Stimulated activated CD8-positive, alpha-beta memory T cell treated with anti-CD3 and anti-CD28 coated beads, Interleukin-7, amount 100 ng/mL, for 48 hours (primary cell): ENCODE measurements at regions not wholly inside any gene's neighbourhood (a gene's known extent, or its start where the extent isn't known, plus 50 kb on each side); places are given as distances from the start of the nearest gene placed in this dataset.
"Not testable (repeated sequence)": the region's sequence is repeated elsewhere in the genome, so short reads cannot be mapped to it uniquely, and the experiment has no call there.

Experiments
- DNase-seq, 2 donors: peaks; one replicate each; pipeline ENCODE4 v3.0.0-alpha.2; 2020; ENCODE audit warnings: low read depth in 1 of 2; ENCODE audit errors: extremely low read depth in 1 of 2

DNA sequence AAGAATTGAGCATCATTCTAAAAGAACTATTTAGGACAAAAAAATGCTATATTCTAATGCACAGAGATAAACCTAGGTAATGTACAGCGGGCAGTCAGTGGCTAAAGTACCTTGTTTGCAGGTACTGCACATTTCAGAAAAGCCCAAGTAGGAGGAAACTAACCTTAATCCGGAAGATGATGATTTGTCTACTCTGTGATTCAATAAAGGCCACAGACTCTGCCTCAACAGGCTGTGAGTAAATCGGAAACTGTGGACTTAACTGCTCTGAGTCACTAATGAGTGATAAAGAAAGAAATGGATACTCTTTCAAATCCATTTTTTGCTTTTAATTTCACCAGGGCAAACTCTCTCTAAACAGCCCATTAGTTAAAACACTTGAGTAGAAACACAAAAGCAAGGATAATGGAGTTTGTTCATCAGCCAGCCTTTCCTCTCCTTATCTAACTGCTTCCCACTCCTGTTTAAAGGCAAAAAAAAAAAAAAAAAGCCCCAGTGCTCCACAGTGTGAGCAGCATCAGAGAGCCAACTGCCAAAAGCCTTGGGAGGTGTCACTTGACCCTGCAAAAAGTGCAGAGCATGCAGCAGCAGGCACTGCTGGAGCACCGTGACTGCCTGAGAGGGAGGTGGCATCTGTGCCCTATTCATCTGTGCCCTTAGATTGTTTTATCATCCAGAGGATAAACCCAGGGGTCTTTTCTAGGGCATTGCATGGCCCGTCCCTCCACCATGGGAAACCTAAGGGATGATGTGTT is 187.7 kb downstream of the SATB1 start:
- no peak for DNase-seq

DNA sequence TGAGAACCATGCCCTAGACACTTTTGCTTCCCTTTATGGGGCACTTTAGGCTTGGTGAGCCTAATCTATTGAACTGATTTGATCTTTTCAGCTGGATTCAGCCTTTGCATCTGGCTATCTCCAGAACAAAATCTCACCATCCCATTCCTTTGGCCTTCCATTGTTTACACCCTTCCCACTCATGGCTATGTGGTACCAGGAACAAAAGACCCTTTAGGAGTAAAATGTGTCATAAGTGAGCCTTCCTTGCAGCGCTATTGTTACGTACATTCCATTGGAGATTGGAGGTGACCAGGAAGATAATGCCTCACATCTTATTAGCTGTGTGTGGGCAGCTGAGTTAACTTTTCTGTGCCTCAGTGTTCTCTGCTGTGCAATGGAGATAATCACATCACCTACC is 188.4 kb downstream of the SATB1 start:
- no peak for DNase-seq

DNA sequence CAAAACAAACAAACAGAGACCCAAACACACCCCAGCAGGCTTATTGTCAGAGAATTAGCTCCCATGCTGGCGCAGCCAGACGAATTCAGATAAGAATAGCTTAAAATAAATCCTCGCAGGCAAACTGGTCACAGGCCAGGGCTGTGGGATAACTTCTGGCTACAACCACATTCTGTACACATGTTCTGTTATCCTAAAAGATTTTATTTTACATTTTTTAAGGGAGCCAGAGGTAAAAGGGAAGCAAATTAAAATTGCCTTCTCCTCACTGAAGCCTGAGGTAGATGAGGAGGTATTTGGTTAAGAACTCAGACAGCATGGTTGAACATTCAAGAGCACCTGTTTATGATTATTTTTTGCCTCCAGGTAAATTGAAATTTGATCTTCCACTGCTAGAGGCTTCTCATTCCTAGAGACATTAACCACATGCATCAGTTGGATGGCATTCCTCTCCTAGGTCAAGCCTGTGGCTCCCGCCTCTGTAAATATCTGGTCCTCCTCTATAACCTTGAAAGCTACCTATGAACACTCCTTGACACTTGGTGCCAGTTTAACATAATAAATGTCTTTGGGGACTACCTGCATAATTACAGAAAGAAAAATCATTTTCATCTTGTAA is 190.3 kb downstream of the SATB1 start:
- DNase-seq, result no peak

DNA sequence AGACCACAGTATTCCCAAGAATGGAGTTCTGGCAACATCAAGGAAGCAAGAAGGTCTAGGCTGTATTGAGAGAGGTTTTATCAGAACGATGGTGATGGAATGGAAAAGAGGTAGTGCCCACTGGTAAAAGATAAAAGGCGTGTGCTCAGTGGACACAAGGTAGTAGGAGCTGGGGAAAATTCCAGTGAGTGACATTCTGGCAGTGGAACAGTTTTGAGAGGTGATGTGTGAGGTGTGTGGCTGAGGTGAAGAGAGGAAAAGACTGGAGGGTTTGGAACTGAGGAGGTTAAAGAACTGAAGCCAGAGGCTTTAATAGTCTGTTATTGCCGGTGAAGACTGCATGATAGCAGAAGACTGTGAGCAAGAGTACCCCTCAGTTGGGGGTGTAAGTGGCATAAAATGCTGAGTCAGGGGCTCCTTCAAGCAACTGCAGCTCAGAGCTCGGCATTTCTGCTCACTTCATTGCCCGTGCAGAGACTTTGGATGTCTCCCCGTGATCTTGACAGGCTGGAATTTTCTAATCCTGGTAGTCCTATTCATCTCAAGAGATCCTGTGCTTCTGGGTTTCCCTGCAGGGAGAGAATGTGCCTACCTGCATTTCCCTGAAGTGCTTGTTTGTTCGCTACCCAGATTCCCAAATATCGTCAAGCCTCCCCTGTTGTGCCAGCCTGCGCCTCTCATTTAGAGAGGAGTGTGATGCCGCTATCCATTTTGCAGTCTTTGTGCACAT is 191.0 kb downstream of the SATB1 start:
- no peak for DNase-seq

DNA sequence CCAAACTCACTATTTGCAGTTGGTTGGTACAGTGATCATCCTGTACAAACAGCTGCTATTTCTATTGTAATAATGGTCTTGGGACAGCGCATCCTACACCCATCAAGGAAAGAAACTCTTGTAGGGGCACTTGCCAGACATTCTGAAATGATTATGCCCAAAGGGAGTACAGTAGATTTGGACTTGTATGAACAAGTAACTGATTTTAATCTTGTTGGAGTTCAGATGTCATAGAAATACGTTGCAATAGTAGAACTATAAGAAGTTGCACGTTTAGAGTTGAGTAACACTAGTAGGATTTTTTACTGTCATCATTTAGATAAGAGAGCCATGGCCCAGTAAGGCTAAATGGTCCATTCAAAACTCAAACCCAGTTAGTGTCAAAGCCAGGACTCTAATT is 192.8 kb downstream of the SATB1 start:
- DNase-seq, result no peak

DNA sequence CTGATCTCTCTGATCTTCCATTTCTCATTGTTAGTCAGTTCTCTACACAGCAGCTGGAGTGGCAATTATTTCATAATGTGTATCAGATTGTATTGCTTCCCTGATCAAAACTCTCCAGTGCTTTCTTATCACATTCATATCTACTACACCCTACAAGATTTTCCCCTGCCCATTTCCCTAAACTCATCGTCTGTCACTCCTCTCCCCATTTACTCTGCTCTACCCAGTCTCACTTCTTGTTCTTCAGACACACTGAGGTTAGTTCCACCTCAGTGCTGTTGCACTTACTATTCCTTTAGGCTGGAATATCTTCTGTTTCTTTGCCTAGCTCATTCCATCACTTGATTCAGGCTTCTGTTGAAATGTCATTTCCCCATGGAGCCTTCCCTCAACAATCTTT is 197.1 kb downstream of the SATB1 start:
- no peak for DNase-seq

DNA sequence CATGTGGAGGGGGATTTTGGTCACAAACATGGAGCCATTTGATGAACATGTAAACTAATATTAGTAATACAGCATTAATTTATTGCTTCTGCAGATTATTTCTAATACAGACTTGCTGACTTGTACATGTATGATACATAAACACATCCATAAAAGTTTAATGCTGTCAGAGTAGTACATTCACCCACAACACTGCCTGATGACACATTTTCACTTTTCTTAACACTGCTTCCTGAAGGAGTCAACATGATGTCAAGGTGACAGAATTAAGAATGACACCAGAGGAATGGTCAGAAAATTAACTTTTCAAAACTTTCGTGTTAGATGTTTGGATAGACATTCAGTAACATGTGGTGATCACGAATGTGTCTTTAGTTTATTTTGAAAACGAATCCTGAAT is 199.4 kb downstream of the SATB1 start:
- no peak for DNase-seq

DNA sequence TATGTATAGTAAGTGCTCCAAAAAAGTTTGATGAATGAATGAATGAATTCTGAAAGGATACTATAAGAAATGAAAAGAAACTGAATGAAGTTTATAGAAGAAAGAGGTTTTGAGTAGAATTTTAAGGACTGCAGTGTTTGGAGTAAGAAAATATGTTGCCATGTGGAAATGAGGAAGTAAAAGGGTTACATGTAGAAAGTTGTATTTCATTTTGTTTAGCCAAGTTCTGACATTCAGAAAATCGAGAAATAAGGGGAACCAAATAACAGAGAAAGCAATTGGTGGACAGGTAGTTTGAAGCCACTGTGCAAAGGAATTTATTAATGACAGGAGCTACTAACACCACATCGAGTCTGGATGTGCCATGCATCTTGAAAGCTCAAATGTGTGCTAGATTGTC is 200.7 kb downstream of the SATB1 start:
- DNase-seq, result no peak

DNA sequence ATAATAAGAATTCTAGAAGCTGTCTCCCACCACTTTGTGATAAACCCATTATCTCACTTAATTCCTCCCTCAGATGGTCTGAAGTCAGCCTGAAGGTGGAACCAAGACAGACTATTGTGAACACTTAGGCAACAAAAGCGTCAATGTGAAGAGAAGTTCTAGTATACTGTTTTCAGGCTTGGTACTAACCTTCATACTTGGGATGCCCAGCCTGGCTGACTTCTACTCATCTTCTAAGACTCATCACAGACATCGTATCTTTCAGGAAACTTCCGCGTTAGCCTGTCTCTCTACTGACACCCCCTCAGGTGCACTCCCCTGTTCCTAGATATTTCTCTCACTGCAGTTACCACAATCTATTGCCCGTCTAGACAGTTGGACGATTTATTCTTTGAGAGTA is 201.2 kb downstream of the SATB1 start:
- DNase-seq, result no peak

DNA sequence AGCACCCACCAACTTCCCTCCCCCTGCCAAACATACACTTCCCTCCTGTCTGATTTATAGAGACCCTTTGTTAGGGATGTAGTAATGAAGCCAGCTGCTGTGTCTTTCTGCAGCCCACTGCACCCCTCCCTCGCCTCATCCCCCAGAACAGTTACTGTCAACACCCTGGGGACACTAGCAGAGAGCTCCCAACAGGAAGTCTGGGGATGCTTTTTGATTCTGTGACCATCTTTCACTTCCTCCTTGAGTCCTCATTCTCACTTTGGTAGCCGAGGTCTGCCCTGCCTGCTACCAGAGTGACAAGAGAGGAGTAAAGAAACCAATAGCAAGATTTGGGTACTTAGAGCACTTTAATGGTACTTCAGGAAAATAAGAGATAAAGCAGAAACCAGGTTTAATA is 201.6 kb downstream of the SATB1 start:
- no peak for DNase-seq

DNA sequence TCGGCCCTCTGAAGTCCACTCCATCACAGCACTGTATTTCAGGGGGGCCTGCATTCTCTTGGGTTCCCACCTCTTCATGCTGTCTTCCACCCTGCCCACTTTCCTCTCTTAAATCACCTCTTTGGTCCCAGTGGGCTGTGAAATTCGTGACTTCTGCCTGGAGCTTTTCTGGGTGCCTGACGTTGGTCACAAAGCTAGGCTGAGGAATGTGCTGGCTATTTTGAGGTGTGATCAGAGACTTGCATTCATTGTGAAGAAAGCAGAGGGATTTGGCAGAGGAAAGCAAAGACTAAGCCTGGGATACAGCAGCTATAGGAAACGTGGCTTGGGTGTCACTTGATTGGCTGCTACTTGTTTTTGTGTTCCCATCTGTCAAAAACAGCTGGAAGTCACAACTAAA is 202.5 kb downstream of the SATB1 start:
- DNase-seq, result no peak

DNA sequence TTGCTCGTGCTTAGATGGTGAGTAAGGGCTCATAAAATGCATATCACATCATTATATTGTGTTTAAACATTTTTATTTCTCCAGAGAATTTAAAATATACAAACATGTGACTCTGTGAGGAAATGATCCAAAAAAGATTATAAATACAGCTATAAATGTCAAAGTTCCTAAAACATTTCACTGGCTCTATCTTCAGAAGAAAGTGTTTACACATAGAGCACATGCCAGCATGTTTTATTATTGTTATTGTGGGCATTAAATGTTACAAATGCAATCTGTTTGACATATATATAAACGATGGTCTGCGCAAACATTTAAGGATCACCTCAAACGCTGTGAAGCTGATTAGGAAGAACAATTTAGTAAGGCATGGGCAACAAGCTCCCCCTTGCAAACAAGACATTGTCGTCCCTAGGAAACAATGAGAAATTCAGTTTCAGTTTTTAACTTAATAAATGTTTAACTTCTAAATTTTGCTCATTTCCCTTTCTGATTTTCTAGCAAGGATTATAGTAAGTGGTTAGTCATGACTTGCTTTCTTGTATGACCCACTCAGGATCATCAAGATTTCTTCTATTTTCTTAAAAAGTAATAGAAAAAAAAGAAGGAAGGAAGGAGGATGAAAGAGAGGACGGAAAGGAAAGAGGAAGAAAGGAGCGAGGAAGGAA is 207.5 kb downstream of the SATB1 start:
- DNase-seq, result no peak

DNA sequence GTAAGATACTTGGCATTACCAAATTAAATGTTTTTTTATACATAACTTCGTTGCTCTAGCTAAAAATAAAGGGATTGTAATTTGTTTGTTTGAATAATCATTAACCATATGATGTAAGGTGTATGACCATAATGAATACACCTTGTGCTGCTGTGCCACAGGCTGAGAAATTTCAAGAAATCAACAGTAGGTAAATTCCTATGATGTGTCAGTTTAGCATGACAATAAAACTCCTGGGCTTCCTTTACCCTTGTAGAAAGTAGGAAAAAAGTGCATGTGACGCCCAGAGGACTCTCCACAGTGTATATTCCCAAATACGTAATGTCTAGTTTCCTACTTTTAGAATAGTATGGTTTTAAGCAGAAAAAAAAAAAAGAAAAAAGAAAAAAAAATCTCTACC is 208.1 kb downstream of the SATB1 start:
- no peak for DNase-seq

DNA sequence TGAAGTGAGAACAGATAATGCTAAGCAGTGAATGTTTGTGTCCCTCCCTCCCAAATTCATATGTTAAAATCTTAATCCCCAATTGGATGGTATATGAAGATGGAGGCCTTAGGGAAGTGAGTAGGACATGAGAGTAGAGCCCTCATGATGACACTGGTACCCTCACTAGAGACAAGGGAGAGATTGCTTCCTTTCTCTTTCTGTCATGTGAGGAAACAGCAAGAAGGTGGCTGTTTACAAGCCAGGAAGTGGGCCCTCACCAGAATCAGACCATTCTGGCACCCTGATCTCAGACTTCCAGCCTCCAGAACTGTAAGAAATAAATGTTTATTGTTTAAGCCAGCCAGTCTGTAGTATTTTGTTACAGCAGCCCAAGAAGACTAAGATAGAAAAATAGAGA is 209.5 kb downstream of the SATB1 start:
- DNase-seq, result no peak

DNA sequence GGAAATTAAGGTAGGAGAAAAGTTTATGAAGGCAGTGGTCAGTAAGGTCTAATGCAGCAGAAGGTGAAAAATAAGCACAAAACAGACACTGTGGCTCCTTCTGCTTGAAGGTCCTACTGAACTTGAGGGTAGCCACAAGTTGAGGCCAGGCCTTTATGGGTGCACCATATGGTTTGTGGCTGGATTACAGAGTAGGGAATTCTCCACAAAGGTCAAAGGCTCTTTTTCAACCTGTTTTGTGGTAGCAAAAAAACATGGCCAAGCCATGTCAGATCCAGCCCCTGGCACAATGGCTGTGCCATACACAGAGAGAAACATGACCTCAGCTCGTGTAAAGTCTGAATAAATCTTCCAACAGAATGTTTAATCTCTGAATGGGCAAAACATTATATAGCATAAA is 214.0 kb downstream of the SATB1 start:
- DNase-seq, result no peak

DNA sequence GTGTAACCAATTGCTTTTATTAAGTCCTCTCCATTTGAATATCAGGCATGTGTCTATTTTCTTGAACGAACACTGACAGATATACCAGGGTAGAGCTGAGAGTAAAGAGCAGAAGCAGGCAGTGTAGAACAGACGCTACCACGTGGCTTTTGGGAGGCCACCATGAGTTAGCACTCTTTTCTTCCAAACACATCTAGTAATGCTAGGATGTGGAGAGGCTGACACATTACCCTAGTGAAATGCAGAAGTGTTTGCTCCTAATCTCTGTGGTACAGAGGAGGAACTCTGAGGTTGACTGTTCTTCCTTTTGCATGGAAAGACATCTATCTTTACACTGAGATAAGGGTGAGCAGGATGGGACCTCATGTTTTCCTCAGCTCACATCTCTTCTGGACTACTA is 216.3 kb downstream of the SATB1 start:
- no peak for DNase-seq

DNA sequence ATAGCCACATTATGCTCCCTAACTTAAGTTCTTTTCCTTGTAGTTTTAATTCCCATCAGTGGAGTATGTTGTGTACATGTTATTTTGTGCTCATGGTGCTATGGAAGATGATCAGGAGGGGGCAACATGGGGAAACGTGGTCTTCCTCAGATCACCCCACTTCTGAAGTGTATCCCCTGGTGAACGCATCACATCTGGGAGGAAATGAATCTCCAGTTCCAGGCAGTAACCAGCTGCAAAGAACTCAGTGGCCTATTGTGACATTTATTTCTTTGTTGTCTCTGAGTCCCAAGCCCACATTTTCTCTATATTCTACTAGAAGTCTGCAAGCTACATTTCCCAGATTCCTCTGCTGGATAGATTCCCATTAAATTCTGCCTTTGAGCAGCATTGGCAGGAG is 217.0 kb downstream of the SATB1 start:
- no peak for DNase-seq

DNA sequence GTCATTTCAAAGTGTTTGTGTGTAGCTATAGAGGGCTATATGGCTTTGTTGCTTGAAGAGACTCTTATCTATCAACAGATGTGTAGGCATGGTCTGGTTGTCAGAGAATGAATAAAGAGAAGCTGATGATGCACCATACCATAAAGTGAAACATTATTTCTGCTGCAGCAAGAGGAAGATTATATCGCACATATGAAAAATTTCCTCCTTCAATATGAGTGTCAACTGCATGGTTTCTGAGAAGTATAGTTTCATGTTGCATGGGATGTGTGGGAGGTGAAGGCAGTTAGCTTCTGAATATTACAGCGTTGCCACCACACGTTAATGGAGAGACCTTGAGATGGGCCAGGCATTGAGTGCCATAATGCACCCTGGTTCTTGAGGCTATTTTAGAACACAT is 217.9 kb downstream of the SATB1 start:
- DNase-seq, result no peak

DNA sequence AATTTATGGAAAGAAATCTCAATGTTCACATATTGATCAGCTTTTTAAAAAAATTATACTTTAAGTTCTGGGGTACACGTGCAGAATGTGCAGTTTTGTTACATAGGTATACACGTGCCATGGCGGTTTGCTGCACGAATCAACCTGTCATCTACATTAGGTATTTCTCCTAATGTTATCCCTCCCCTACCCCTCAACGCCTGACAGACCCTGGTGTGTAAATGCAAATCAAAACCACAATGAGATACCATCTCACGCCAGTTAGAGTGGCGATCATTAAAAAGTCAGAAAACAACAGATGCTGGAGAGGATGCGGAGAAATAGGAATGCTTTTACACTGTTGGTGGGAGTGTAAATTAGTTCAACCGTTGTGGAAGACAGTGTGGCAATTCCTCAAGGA is 219.4 kb downstream of the SATB1 start:
- not testable (repeated sequence) for DNase-seq

DNA sequence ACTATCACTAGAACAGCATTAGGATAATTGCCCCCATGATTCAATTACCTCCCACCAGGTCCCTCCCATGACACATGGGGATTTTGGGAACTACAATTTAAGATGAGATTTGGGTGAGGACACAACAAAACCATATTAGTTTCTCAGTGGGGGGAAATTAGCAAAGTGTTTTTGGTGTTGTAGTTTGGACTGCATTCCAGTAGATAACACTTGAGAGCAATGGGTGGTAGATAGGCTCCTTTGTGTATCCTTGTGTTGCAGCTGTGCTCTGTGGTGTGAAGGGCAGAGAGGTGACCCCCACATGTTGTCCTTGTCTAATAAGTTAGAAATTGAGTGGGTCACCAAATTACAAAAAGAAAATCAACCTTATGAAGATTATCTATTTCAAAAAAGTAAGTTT is 223.8 kb downstream of the SATB1 start:
- DNase-seq, result no peak

DNA sequence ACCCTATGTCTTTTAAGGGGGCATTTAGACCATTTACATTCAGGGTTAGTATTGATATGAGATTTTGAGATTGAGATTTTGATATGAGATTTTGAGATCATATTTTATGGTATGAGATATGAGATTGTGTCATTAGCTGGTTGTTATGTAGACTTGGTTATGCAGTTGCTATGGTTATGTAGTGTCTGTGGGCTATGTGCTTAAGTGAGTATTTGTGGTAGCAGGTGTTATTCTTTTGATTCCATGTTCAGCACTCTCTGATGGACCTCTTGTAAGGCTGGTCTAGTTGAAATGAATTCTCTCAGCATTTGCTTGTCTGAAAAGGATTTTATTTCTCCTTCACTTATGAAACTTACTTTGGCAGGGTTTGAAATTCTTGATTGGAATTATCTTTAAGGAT is 225.4 kb downstream of the SATB1 start:
- DNase-seq, result no peak

DNA sequence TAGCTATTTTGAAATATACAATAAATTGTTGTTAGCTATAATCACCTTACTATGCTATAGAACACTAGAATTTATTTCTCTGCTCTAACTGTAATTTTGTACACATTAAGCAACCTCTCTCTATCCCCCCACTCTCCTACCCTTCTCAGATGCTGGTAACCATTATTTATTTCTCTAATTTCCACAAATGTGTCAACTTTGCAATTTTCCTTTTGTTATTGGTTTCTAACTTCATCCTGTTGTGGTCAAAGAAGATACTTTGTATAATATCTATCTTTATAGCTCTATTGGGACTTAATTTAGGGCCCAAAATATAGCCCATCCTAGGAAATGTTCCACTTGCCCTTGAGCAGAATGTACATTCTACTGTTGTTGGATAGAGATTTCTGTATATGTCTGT is 229.3 kb downstream of the SATB1 start:
- DNase-seq, result no peak
